ENCODE measurements at regions not wholly inside any gene's neighbourhood (a gene's known extent, or its start where the extent isn't known, plus 50 kb on each side); places are given as distances from the start of the nearest gene placed in this dataset.
"Not testable (repeated sequence)": the region's sequence is repeated elsewhere in the genome, so short reads cannot be mapped to it uniquely, and the experiment has no call there.

- TF ChIP-seq ZNF274 (IDR thresholded peaks at IDR 0.05; ENCODE audit: low read depth, low read length) = no peak
- TF ChIP-seq SUZ12 (IDR thresholded peaks at IDR 0.05; ENCODE audit: extremely low read depth, insufficient read depth, insufficient read length) = no peak
- TF ChIP-seq YY1 (IDR thresholded peaks at IDR 0.05; ENCODE audit: insufficient read depth, insufficient read length) = no peak
- H3K27me3 ChIP-seq (ENCODE audit: insufficient read depth, insufficient read length) = no peaks in the 10 kb centered on the region
- no peaks in the 10 kb centered on the region for H3K4me1 ChIP-seq (ENCODE audit: insufficient read depth, insufficient read length)
- no peaks in the 10 kb centered on the region for H3K9me3 ChIP-seq (ENCODE audit: insufficient read depth, low read length)
- no peak overlapping the region for H3K9ac ChIP-seq (ENCODE audit: insufficient read length, low read depth)
- DNase-seq (ENCODE audit: low read depth, low spot score) = no peak
- no peaks in the 10 kb centered on the region for H3K36me3 ChIP-seq (ENCODE audit: insufficient read depth, insufficient read length, low read length)
- no peak overlapping the region for H3K4me3 ChIP-seq (ENCODE audit: insufficient read length, low read depth)
These were observed 84.2 kb upstream of the WDFY3 start for GRCh38 chr4:85050736-85051135.

DNA sequence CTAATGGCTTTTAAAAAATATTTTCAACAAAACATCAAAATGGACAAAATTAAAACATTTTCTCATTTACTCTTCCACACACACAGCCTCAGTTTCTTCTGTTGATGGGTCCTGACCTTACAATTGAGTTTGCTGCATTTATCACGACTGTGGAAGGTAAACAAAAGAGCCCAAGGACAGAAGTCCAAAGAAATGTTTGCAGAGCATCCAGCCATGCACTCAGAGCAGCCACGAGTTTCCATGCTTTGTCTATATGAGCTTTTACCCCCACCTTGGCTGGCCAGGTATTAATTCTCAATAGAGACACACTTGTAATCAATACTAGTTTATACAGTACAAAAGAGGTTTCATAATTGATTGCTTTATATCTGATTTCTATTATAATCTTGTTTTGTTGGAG lies 85.0 kb upstream of the WDFY3 start:
- no peak overlapping the region for H3K9ac ChIP-seq (ENCODE audit: insufficient read length, low read depth)
- no peaks in the 10 kb centered on the region for H3K36me3 ChIP-seq (ENCODE audit: insufficient read depth, insufficient read length, low read length)
- H3K27me3 ChIP-seq (ENCODE audit: insufficient read depth, insufficient read length) = no peaks in the 10 kb centered on the region
- H3K4me1 ChIP-seq (ENCODE audit: insufficient read depth, insufficient read length) = no peaks in the 10 kb centered on the region
- no peak overlapping the region for H3K4me3 ChIP-seq (ENCODE audit: insufficient read length, low read depth)
- DNase-seq (ENCODE audit: low read depth, low spot score) = no peak
- no peak for TF ChIP-seq YY1 (IDR thresholded peaks at IDR 0.05; ENCODE audit: insufficient read depth, insufficient read length)
- TF ChIP-seq SUZ12 (IDR thresholded peaks at IDR 0.05; ENCODE audit: extremely low read depth, insufficient read depth, insufficient read length) = no peak
- no peak for TF ChIP-seq ZNF274 (IDR thresholded peaks at IDR 0.05; ENCODE audit: low read depth, low read length)
- H3K9me3 ChIP-seq (ENCODE audit: insufficient read depth, low read length) = no peaks in the 10 kb centered on the region

GRCh38 chr4:85054925-85055324 lies 88.4 kb upstream of the WDFY3 start:
- not testable (repeated sequence) for H3K27me3 ChIP-seq (ENCODE audit: insufficient read depth, insufficient read length); H3K4me3 ChIP-seq (ENCODE audit: insufficient read length, low read depth); H3K36me3 ChIP-seq (ENCODE audit: insufficient read depth, insufficient read length, low read length); H3K9ac ChIP-seq (ENCODE audit: insufficient read length, low read depth); DNase-seq (ENCODE audit: low read depth, low spot score); H3K4me1 ChIP-seq (ENCODE audit: insufficient read depth, insufficient read length); H3K9me3 ChIP-seq (ENCODE audit: insufficient read depth, low read length)

DNA sequence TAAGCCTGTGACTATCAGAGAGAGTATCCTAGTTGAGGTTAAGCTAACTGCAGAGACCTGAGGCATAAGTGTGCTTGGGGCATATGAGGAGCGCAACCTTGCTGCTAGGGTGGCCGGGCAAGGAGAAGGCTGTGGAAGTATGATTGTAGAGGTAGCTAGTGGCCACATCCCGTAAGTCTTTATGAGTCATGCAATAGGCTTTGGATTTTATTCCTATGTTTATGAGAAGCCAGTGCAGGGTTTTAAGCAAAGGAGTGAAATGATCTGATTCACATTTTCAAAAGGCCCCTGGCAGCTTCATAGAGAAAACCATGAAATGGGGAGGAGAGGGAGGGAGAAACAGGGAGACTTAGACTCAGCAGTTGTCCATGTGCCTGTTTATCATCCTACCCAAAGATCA lies 92.1 kb upstream of the WDFY3 start:
- Histone ChIP-seq H3K27me3 (ENCODE audit: insufficient read depth, insufficient read length) (no peaks in the 10 kb centered on the region), H3K4me3 (ENCODE audit: insufficient read length, low read depth) (no peak overlapping the region), H3K36me3 (ENCODE audit: insufficient read depth, insufficient read length, low read length) (no peaks in the 10 kb centered on the region), H3K9ac (ENCODE audit: insufficient read length, low read depth) (no peak overlapping the region), H3K9me3 (ENCODE audit: insufficient read depth, low read length) (no peaks in the 10 kb centered on the region), H3K4me1 (ENCODE audit: insufficient read depth, insufficient read length) (no peaks in the 10 kb centered on the region)
- no peak for DNase-seq (ENCODE audit: low read depth, low spot score)
- TF ChIP-seq YY1 (IDR thresholded peaks at IDR 0.05; ENCODE audit: insufficient read depth, insufficient read length) (no peak), ZNF274 (IDR thresholded peaks at IDR 0.05; ENCODE audit: low read depth, low read length) (no peak), SUZ12 (IDR thresholded peaks at IDR 0.05; ENCODE audit: extremely low read depth, insufficient read depth, insufficient read length) (no peak)

- DNase-seq (ENCODE audit: low read depth, low spot score) = no peak
- Histone ChIP-seq H3K4me3 (ENCODE audit: insufficient read length, low read depth) (no peak overlapping the region), H3K27me3 (ENCODE audit: insufficient read depth, insufficient read length) (no peaks in the 10 kb centered on the region), H3K36me3 (ENCODE audit: insufficient read depth, insufficient read length, low read length) (no peaks in the 10 kb centered on the region), H3K9me3 (ENCODE audit: insufficient read depth, low read length) (no peaks in the 10 kb centered on the region), H3K9ac (ENCODE audit: insufficient read length, low read depth) (no peak overlapping the region), H3K4me1 (ENCODE audit: insufficient read depth, insufficient read length) (no peaks in the 10 kb centered on the region)
- TF ChIP-seq YY1 (IDR thresholded peaks at IDR 0.05; ENCODE audit: insufficient read depth, insufficient read length) (no peak), SUZ12 (IDR thresholded peaks at IDR 0.05; ENCODE audit: extremely low read depth, insufficient read depth, insufficient read length) (no peak), ZNF274 (IDR thresholded peaks at IDR 0.05; ENCODE audit: low read depth, low read length) (no peak)
These were observed 95.5 kb upstream of the WDFY3 start for GRCh38 chr4:85061974-85062373.

DNA sequence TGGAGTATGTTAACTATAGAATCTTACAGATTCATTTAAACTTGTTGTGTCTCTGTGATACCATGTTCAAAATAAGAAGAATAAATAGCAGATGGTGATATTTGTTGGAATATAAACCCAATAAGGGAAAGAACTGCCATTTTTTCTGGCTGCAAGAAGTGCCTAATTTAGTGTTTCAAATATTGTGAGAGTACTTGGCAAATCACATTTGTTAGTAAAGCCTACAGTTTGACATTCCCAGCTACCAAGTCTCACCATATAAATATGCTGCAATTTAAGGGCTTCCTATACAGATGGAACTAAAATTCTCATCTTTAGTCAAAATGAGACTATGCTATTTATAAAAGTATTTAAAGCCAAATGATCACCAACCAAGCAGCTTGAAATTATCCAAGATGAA lies 96.0 kb upstream of the WDFY3 start:
- Histone ChIP-seq H3K9me3 (ENCODE audit: insufficient read depth, low read length) (no peaks in the 10 kb centered on the region), H3K9ac (ENCODE audit: insufficient read length, low read depth) (no peak overlapping the region), H3K36me3 (ENCODE audit: insufficient read depth, insufficient read length, low read length) (no peaks in the 10 kb centered on the region), H3K4me1 (ENCODE audit: insufficient read depth, insufficient read length) (no peaks in the 10 kb centered on the region), H3K27me3 (ENCODE audit: insufficient read depth, insufficient read length) (no peaks in the 10 kb centered on the region), H3K4me3 (ENCODE audit: insufficient read length, low read depth) (no peak overlapping the region)
- no peak for TF ChIP-seq SUZ12 (IDR thresholded peaks at IDR 0.05; ENCODE audit: extremely low read depth, insufficient read depth, insufficient read length)
- TF ChIP-seq YY1 (IDR thresholded peaks at IDR 0.05; ENCODE audit: insufficient read depth, insufficient read length) = no peak
- TF ChIP-seq ZNF274 (IDR thresholded peaks at IDR 0.05; ENCODE audit: low read depth, low read length) = no peak
- DNase-seq (ENCODE audit: low read depth, low spot score) = no peak

DNA sequence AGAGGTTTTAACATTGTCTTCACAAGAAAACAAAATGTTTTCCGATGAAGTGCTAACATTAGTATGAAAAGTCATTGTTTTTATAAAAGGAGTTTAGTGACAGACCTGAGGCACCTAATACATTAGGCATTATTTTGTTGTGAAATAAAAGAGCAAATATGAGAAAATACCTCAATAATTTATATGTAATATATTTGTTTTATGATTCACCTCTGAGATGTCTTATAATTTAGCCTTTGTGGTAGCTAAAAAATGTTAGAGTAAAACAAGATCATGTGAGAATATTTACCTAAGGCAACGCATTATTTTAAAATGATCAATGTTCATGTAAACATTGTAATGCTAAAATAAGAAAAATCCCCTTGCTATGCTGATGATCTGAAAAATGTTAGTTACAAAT lies 100.9 kb upstream of the WDFY3 start:
- TF ChIP-seq SUZ12 (IDR thresholded peaks at IDR 0.05; ENCODE audit: extremely low read depth, insufficient read depth, insufficient read length) = no peak
- no peak for TF ChIP-seq YY1 (IDR thresholded peaks at IDR 0.05; ENCODE audit: insufficient read depth, insufficient read length)
- no peak for TF ChIP-seq ZNF274 (IDR thresholded peaks at IDR 0.05; ENCODE audit: low read depth, low read length)
- no peak for DNase-seq (ENCODE audit: low read depth, low spot score)
- Histone ChIP-seq H3K9me3 (ENCODE audit: insufficient read depth, low read length) (no peaks in the 10 kb centered on the region), H3K27me3 (ENCODE audit: insufficient read depth, insufficient read length) (no peaks in the 10 kb centered on the region), H3K9ac (ENCODE audit: insufficient read length, low read depth) (no peak overlapping the region), H3K36me3 (ENCODE audit: insufficient read depth, insufficient read length, low read length) (no peaks in the 10 kb centered on the region), H3K4me3 (ENCODE audit: insufficient read length, low read depth) (no peak overlapping the region), H3K4me1 (ENCODE audit: insufficient read depth, insufficient read length) (no peaks in the 10 kb centered on the region)

DNA sequence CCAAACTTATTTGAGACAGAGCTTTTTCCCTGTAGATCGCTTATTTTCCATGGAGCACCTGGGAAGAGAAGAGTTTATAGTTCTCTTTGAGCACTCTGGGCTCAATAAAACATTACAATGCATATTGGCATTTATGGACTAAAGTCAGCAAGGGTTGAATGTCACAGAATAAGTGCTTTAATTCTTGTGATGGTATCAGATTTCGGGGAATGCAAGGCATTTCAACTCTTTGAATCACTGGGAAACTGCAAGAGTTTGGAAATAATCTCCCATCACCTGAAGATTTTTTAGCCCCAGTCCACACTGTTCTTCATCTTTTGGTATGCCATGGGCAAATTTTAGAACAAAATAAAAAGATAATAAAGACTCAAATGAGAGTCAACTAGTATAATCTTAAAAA lies 111.5 kb upstream of the WDFY3 start:
- DNase-seq (ENCODE audit: low read depth, low spot score) = no peak
- TF ChIP-seq ZNF274 (IDR thresholded peaks at IDR 0.05; ENCODE audit: low read depth, low read length) (no peak), YY1 (IDR thresholded peaks at IDR 0.05; ENCODE audit: insufficient read depth, insufficient read length) (no peak), SUZ12 (IDR thresholded peaks at IDR 0.05; ENCODE audit: extremely low read depth, insufficient read depth, insufficient read length) (no peak)
- Histone ChIP-seq H3K4me1 (ENCODE audit: insufficient read depth, insufficient read length) (no peaks in the 10 kb centered on the region), H3K27me3 (ENCODE audit: insufficient read depth, insufficient read length) (no peaks in the 10 kb centered on the region), H3K9ac (ENCODE audit: insufficient read length, low read depth) (no peak overlapping the region), H3K4me3 (ENCODE audit: insufficient read length, low read depth) (no peak overlapping the region), H3K9me3 (ENCODE audit: insufficient read depth, low read length) (peaks cover 8% of the 10 kb centered on the region), H3K36me3 (ENCODE audit: insufficient read depth, insufficient read length, low read length) (no peaks in the 10 kb centered on the region)

Data from NT2/D1 (cell line).